Endothelial cell of umbilical vein (primary cell): ENCODE measurements at regions not wholly inside any gene's neighbourhood (a gene's known extent, or its start where the extent isn't known, plus 50 kb on each side); places are given as distances from the start of the nearest gene placed in this dataset.

Source experiments
- BruUV-seq: library from RNA; stranded (reverse); fragments of 400-500 nt; replicated peaks from 2 replicates; lab custom pipeline; 2021; lab: Mats Ljungman, UMichigan
- CTCF ChIA-PET: fragments of 300-600, 350-600 bp; sonication (Branson Sonifier 250); formaldehyde crosslinking; loops from one replicate; lab custom pipeline; 2021; ENCODE audit warnings: antibody characterized with exemption, inconsistent platforms; lab: Charles Lee
- POLR2A ChIA-PET: fragments of 300-600, 350-600 bp; sonication (Branson Sonifier 250); formaldehyde crosslinking; loops from one replicate; lab custom pipeline; 2021; ENCODE audit warnings: antibody characterized with exemption, inconsistent platforms; lab: Charles Lee
- DNase-seq: peaks from one replicate; pipeline ENCODE4 v3.0.0-alpha.2; 2011; ENCODE audit warnings: low read depth, low spot score
- FAIRE-seq: peaks from 2 replicates; lab custom pipeline; 2011; peaks lifted over from hg19 to GRCh38; lab: Jason Lieb, UNC
- H2AFZ ChIP-seq: 2 replicates; pipeline ENCODE4 v1.6.0; 2012; ENCODE audit warnings: low read depth, low read length, control low read depth, inconsistent platforms
- H3K27ac ChIP-seq: 2 replicates; pipeline ENCODE4 v1.5.1; 2011; ENCODE audit warnings: low read depth, mild to moderate bottlenecking, control low read depth, low read length, moderate library complexity; ENCODE audit not compliant: insufficient read depth
- H3K27me3 ChIP-seq, 2 experiments: 2 replicates each; pipeline versions ENCODE4 v1.6.0 to v1.6.1; 2011; ENCODE audit warnings: low read length in 2 of 2, mixed read lengths in 1 of 2; ENCODE audit not compliant: control insufficient read depth in 2 of 2, insufficient read depth in 2 of 2
- H3K36me3 ChIP-seq, 2 experiments: 2 replicates in 1 of 2; 3 replicates in 1 of 2; pipeline ENCODE4 v1.5.1; 2011; ENCODE audit warnings: low read length in 2 of 2, mild to moderate bottlenecking in 1 of 2, moderate library complexity in 1 of 2; ENCODE audit not compliant: control insufficient read depth in 2 of 2, insufficient read depth in 2 of 2; ENCODE audit errors: extremely low read depth in 1 of 2
- H3K4me1 ChIP-seq: 3 replicates; pipeline ENCODE4 v1.5.1; 2011; ENCODE audit warnings: mild to moderate bottlenecking, low read length; ENCODE audit not compliant: control insufficient read depth, insufficient read depth; ENCODE audit errors: extremely low read depth
- H3K4me2 ChIP-seq: 2 replicates; pipeline ENCODE4 v1.6.1; 2011; ENCODE audit warnings: low read length, control low read depth, mixed read lengths; ENCODE audit not compliant: insufficient read depth
- H3K4me3 ChIP-seq, 3 experiments: fragments of 200-600 bp in 1 of 3; sonication (generic), shearing (Covaris generic) in 1 of 3; replicated peaks in 1 of 3; 2 replicates each; pipeline ENCODE4 v1.5.1; 2011 to 2016; ENCODE audit warnings: control low read depth in 3 of 3, low read length in 3 of 3, mild to moderate bottlenecking in 2 of 3, inconsistent platforms in 1 of 3, low read depth in 1 of 3, moderate library complexity in 1 of 3; ENCODE audit not compliant: insufficient read depth in 1 of 3
- H3K79me2 ChIP-seq: 2 replicates; pipeline ENCODE4 v1.6.0; 2012; ENCODE audit warnings: low read length, inconsistent platforms; ENCODE audit not compliant: control insufficient read depth, insufficient read depth
- H3K9ac ChIP-seq: replicated peaks from 2 replicates; pipeline ENCODE3; 2011; ENCODE audit warnings: low read length, control low read depth; ENCODE audit not compliant: insufficient read depth; ENCODE audit errors: extremely low read depth
- H3K9me1 ChIP-seq: replicated peaks from 3 replicates; pipeline ENCODE4 v1.6.0; 2011; ENCODE audit warnings: mild to moderate bottlenecking, low read length; ENCODE audit not compliant: control insufficient read depth, insufficient read depth; ENCODE audit errors: extremely low read depth
- H3K9me3 ChIP-seq: replicated peaks from 2 replicates; pipeline ENCODE4 v1.5.1; 2012; ENCODE audit warnings: low read length, inconsistent platforms; ENCODE audit not compliant: control insufficient read depth, insufficient read depth
- H4K20me1 ChIP-seq: replicated peaks from 2 replicates; pipeline ENCODE3; 2011; ENCODE audit warnings: mild to moderate bottlenecking, low read length; ENCODE audit not compliant: control insufficient read depth, insufficient read depth; ENCODE audit errors: extremely low read depth
- CTCF ChIP-seq, 2 donors: IDR thresholded peaks; 1 replicate in 1 of 2; 2 replicates in 1 of 2; pipeline ENCODE4 v1.5.1; 2011; ENCODE audit warnings: low read length in 2 of 2, mild to moderate bottlenecking in 2 of 2, moderate library complexity in 2 of 2, control low read depth in 1 of 2, inconsistent platforms in 1 of 2, low read depth in 1 of 2; ENCODE audit not compliant: insufficient read depth in 1 of 2; ENCODE audit errors: extremely low read depth in 1 of 2
- MAX ChIP-seq: IDR thresholded peaks from 2 replicates; pipeline ENCODE4 v1.6.1; 2011; ENCODE audit not compliant: insufficient read depth, insufficient read length
- MYC ChIP-seq: IDR thresholded peaks from one replicate; pipeline ENCODE4 v1.6.1; 2011; ENCODE audit warnings: mild to moderate bottlenecking, low read depth, low read length
- dilution Hi-C: fragments of 300-500 bp; cut with MboI; formaldehyde crosslinking; loops from one replicate; pipeline ENCODE4 v1.15.0; 2019; ENCODE audit warnings: low sequenced_read_pairs; ENCODE audit not compliant: extremely low pct_ligation_motif_present
- intact Hi-C: fragments of 100-400 bp; cut with micrococcal nuclease; formaldehyde crosslinking; loops from one replicate; pipeline ENCODE4 v1.10.0; 2022

GRCh38 chrY:7440796-7441530 is 529.4 kb upstream of the AMELY start:
- no TSS peak for BruUV-seq

More at GRCh38 chrY:7440796-7441530, 529.4 kb upstream of the AMELY start:
- TF ChIP-seq MAX = no peak
- no peak for TF ChIP-seq CTCF (IDR thresholded peaks at IDR 0.05; ENCODE audit: extremely low read depth in 1 of 2, insufficient read depth in 1 of 2, low read depth in 1 of 2, low read length in 2 of 2)
- no peak for TF ChIP-seq MYC
- Histone ChIP-seq H2AFZ (no peak overlapping the region), H3K36me3 (no peaks in the 10 kb centered on the region), H3K4me1 (no peaks in the 10 kb centered on the region), H3K4me3 (no peak overlapping the region), H3K9ac (no peak overlapping the region), H3K27ac (no peak overlapping the region), H3K9me1 (no peaks in the 10 kb centered on the region), H3K79me2 (no peaks in the 10 kb centered on the region), H3K27me3 (no peaks in the 10 kb centered on the region), H3K4me2 (no peak overlapping the region), H3K9me3 (no peaks in the 10 kb centered on the region), H4K20me1 (no peaks in the 10 kb centered on the region)
- POLR2A ChIA-PET = no interaction called here
- no peak for DNase-seq
- dilution Hi-C loops (no loop called here), intact Hi-C loops (no loop called here)
- CTCF ChIA-PET = no interaction called here
- no peak for FAIRE-seq
